ENCODE measurements at regions not wholly inside any gene's neighbourhood (a gene's known extent, or its start where the extent isn't known, plus 50 kb on each side); places are given as distances from the start of the nearest gene placed in this dataset.

DNA sequence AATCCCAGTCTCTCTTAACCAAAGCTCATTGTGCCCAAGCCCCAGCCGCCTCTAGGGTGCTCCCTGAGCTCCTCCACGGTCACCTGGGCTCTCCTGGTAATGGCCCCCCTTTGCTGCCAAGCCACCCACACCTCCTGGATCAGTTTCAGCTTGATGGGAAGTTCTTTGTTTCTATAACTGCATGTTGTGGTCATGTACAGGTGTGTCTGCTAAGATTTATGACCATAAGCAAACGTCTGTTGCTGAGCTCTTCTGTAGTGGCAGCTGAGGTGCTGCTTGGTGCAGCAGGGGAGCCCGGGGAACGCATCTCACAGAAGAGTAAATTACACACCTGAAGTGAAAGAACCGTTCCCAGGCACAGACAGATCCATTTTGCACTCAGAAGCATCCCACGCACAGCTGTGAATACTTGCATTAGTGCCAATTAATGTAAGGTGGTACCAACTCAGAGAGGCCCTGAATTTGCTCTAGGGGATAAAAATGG is 194.6 kb upstream of the ARID1B start:
- H3K36me3 Mint-ChIP-seq (ENCODE audit: insufficient read depth, unreplicated experiment), result no peaks in the 10 kb centered on the region
- peaks cover 12% of the 10 kb centered on the region for H3K9me3 Mint-ChIP-seq (ENCODE audit: low read depth, unreplicated experiment)
- BruUV-seq (replicated peaks), result no TSS peak
- intact Hi-C loops (cut with micrococcal nuclease; ENCODE audit: unreplicated experiment), result no loop called here
- H3K27ac Mint-ChIP-seq (ENCODE audit: unreplicated experiment), result no peak overlapping the region
- no peak overlapping the region for H3K4me3 Mint-ChIP-seq (ENCODE audit: low read depth, unreplicated experiment)
- TF ChIP-seq, protein P1, sequence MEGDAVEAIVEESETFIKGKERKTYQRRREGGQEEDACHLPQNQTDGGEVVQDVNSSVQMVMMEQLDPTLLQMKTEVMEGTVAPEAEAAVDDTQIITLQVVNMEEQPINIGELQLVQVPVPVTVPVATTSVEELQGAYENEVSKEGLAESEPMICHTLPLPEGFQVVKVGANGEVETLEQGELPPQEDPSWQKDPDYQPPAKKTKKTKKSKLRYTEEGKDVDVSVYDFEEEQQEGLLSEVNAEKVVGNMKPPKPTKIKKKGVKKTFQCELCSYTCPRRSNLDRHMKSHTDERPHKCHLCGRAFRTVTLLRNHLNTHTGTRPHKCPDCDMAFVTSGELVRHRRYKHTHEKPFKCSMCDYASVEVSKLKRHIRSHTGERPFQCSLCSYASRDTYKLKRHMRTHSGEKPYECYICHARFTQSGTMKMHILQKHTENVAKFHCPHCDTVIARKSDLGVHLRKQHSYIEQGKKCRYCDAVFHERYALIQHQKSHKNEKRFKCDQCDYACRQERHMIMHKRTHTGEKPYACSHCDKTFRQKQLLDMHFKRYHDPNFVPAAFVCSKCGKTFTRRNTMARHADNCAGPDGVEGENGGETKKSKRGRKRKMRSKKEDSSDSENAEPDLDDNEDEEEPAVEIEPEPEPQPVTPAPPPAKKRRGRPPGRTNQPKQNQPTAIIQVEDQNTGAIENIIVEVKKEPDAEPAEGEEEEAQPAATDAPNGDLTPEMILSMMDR (IDR thresholded peaks at IDR 0.05; ENCODE audit: unreplicated experiment), result no peak
- DNase-seq, result no peak
- no peaks in the 10 kb centered on the region for H3K27me3 Mint-ChIP-seq (ENCODE audit: unreplicated experiment)
- H3K4me1 Mint-ChIP-seq (ENCODE audit: low read depth, unreplicated experiment), result no peaks in the 10 kb centered on the region
- CTCF ChIA-PET, result no interaction called here

DNA sequence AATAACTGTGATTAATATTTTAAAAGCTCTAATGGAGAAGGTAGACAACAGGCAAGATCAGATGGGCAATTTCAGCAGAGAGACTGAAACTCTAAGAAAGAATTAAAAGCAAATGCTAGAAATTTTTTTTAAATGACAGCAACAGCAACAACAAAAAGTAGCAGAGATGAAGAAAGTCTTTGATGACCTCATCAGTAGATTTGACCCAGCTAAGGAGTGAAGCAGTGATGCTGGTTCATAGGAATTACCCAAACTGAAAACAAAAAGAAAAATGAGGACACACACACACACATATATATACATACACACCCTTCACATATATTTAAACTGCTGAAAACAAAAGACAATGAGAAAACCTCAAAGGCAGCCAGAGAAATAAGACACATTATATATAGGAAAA is 197.6 kb upstream of the ARID1B start:
- CTCF ChIA-PET, result no interaction called here
- TF ChIP-seq, protein P1 (IDR thresholded peaks at IDR 0.05; ENCODE audit: unreplicated experiment), result no peak
- intact Hi-C loops (cut with micrococcal nuclease; ENCODE audit: unreplicated experiment), result no loop called here
- no peak overlapping the region for H3K4me3 Mint-ChIP-seq (ENCODE audit: low read depth, unreplicated experiment)
- peaks cover 15% of the 10 kb centered on the region for H3K9me3 Mint-ChIP-seq (ENCODE audit: low read depth, unreplicated experiment)
- H3K27ac Mint-ChIP-seq (ENCODE audit: unreplicated experiment), result no peak overlapping the region
- no TSS peak for BruUV-seq (replicated peaks)
- H3K27me3 Mint-ChIP-seq (ENCODE audit: unreplicated experiment), result no peaks in the 10 kb centered on the region
- H3K4me1 Mint-ChIP-seq (ENCODE audit: low read depth, unreplicated experiment), result no peaks in the 10 kb centered on the region
- H3K36me3 Mint-ChIP-seq (ENCODE audit: insufficient read depth, unreplicated experiment), result no peaks in the 10 kb centered on the region
- no peak for DNase-seq

DNA sequence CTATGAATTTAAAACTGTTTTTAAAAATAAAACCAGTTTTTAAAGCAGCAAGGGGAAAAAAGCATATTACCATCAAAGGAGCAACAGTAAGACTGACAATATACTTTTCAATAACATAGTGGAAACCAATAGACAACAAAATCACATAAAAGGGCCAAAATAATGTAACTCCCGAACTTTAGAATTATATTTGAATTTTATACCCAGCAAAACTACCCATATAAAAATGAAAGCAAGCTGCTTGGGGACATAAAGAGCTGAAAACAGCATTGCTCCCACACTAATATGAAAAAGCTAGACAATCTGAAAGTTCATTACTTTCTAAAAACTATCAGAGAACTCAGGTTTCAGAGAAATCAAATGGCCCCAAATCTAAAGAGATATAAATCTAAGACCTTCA is 199.4 kb upstream of the ARID1B start:
- no TSS peak for BruUV-seq (replicated peaks)
- H3K4me1 Mint-ChIP-seq (ENCODE audit: low read depth, unreplicated experiment), result no peaks in the 10 kb centered on the region
- peaks cover 15% of the 10 kb centered on the region for H3K9me3 Mint-ChIP-seq (ENCODE audit: low read depth, unreplicated experiment)
- no peak overlapping the region for H3K27ac Mint-ChIP-seq (ENCODE audit: unreplicated experiment)
- intact Hi-C loops (cut with micrococcal nuclease; ENCODE audit: unreplicated experiment), result no loop called here
- no peak overlapping the region for H3K4me3 Mint-ChIP-seq (ENCODE audit: low read depth, unreplicated experiment)
- H3K27me3 Mint-ChIP-seq (ENCODE audit: unreplicated experiment), result no peaks in the 10 kb centered on the region
- CTCF ChIA-PET, result interaction anchor here (0.7 kb wide), 1 partner anchor 100 kb away, joined by 3 read pairs; no protein-coding TSS in a partner anchor
- H3K36me3 Mint-ChIP-seq (ENCODE audit: insufficient read depth, unreplicated experiment), result no peaks in the 10 kb centered on the region
- DNase-seq, result no peak
- TF ChIP-seq, protein P1 (IDR thresholded peaks at IDR 0.05; ENCODE audit: unreplicated experiment), result no peak

DNA sequence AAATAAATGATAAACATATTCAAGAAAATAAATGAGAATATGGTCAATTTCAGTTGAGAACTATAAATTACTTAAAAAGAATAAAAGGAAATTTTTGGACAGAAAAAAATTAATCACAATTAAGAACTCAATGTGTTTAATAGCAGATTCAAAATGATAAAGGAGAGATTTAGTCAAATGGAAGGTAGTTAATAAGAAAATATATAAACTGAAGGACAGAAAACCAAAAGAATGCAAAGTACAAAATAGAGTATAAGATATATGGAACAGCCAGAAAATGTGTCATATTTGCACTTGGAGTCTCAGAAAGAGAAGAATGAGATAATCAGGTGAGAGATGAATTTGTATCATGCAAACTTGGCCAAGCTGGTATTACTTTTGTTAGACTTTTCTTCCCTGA is 201.8 kb upstream of the ARID1B start:
- Mint-ChIP-seq H3K9me3 (ENCODE audit: low read depth, unreplicated experiment) (peaks cover 15% of the 10 kb centered on the region), H3K4me3 (ENCODE audit: low read depth, unreplicated experiment) (no peak overlapping the region), H3K27ac (ENCODE audit: unreplicated experiment) (no peak overlapping the region), H3K27me3 (ENCODE audit: unreplicated experiment) (no peaks in the 10 kb centered on the region), H3K36me3 (ENCODE audit: insufficient read depth, unreplicated experiment) (no peaks in the 10 kb centered on the region), H3K4me1 (ENCODE audit: low read depth, unreplicated experiment) (no peaks in the 10 kb centered on the region)
- intact Hi-C loops (cut with micrococcal nuclease; ENCODE audit: unreplicated experiment), result no loop called here
- BruUV-seq (replicated peaks), result no TSS peak
- TF ChIP-seq, protein P1 (IDR thresholded peaks at IDR 0.05; ENCODE audit: unreplicated experiment), result no peak
- no peak for DNase-seq
- CTCF ChIA-PET, result no interaction called here
